PC-3 (cell line): ENCODE measurements at regions not wholly inside any gene's neighbourhood (a gene's known extent, or its start where the extent isn't known, plus 50 kb on each side); places are given as distances from the start of the nearest gene placed in this dataset.

Experiments used
- EZH2phosphoT487 ChIP-seq: fragments of 300-600 bp; sonication (generic); IDR thresholded peaks from 2 replicates; pipeline ENCODE4 v1.6.1; 2018; ENCODE audit warnings: mild to moderate bottlenecking, antibody characterized with exemption, low read length, borderline replicate concordance
- TF ChIP-seq, protein P1 (sequence below): fragments of 300-600 bp; sonication (generic); conservative IDR thresholded peaks from 2 replicates; pipeline ENCODE4 v1.5.1; 2017; ENCODE audit warnings: antibody characterized with exemption, low read depth, mild to moderate bottlenecking, low read length

- no peak for TF ChIP-seq EZH2phosphoT487
- TF ChIP-seq, protein P1, sequence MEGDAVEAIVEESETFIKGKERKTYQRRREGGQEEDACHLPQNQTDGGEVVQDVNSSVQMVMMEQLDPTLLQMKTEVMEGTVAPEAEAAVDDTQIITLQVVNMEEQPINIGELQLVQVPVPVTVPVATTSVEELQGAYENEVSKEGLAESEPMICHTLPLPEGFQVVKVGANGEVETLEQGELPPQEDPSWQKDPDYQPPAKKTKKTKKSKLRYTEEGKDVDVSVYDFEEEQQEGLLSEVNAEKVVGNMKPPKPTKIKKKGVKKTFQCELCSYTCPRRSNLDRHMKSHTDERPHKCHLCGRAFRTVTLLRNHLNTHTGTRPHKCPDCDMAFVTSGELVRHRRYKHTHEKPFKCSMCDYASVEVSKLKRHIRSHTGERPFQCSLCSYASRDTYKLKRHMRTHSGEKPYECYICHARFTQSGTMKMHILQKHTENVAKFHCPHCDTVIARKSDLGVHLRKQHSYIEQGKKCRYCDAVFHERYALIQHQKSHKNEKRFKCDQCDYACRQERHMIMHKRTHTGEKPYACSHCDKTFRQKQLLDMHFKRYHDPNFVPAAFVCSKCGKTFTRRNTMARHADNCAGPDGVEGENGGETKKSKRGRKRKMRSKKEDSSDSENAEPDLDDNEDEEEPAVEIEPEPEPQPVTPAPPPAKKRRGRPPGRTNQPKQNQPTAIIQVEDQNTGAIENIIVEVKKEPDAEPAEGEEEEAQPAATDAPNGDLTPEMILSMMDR: no peak
Observed at GRCh38 chr22:40118979-40119378, 58.7 kb upstream of the TNRC6B start.
